GM21528 (cell line): ENCODE measurements at regions not wholly inside any gene's neighbourhood (a gene's known extent, or its start where the extent isn't known, plus 50 kb on each side); places are given as distances from the start of the nearest gene placed in this dataset.
"Not testable (repeated sequence)": the region's sequence is repeated elsewhere in the genome, so short reads cannot be mapped to it uniquely, and the experiment has no call there.

Experiments used
- ATAC-seq: cut with Tn5 transposase; IDR thresholded peaks from one replicate; pipeline ENCODE4 v1.9.1; 2021; ENCODE audit warnings: mild to moderate bottlenecking, moderate library complexity; ENCODE audit not compliant: unreplicated experiment, low FRiP score

- no peak for ATAC-seq
These were observed 119.3 kb downstream of the ZNF330 start for GRCh38 chr4:141339966-141340365.

- ATAC-seq = no peak
These were observed 119.8 kb downstream of the ZNF330 start for GRCh38 chr4:141340458-141340857.

GRCh38 chr4:141346144-141346543 lies 125.4 kb downstream of the ZNF330 start:
- no peak for ATAC-seq

- ATAC-seq = no peak
These were observed 127.0 kb downstream of the ZNF330 start for GRCh38 chr4:141347684-141348083.

GRCh38 chr4:141348125-141348524 lies 127.4 kb downstream of the ZNF330 start:
- no peak for ATAC-seq

GRCh38 chr4:141348573-141348972 lies 127.9 kb downstream of the ZNF330 start:
- no peak for ATAC-seq

GRCh38 chr4:141349236-141349635 lies 128.5 kb downstream of the ZNF330 start:
- ATAC-seq = no peak

- no peak for ATAC-seq
These were observed 129.6 kb downstream of the ZNF330 start for GRCh38 chr4:141350122-141350905.

GRCh38 chr4:141352331-141352730 lies 131.6 kb downstream of the ZNF330 start:
- ATAC-seq = no peak

GRCh38 chr4:141352909-141353525 lies 132.3 kb downstream of the ZNF330 start:
- no peak for ATAC-seq

GRCh38 chr4:141356321-141356962 lies 135.7 kb downstream of the ZNF330 start:
- ATAC-seq = no peak

GRCh38 chr4:141356963-141357335 lies 136.3 kb downstream of the ZNF330 start:
- ATAC-seq = no peak

- not testable (repeated sequence) for ATAC-seq
These were observed 147.5 kb downstream of the ZNF330 start for GRCh38 chr4:141368241-141368640.

GRCh38 chr4:141371206-141371605 lies 150.5 kb downstream of the ZNF330 start:
- no peak for ATAC-seq

- ATAC-seq = no peak
These were observed 155.2 kb downstream of the ZNF330 start for GRCh38 chr4:141375855-141376254.

GRCh38 chr4:141376769-141377168 lies 156.1 kb downstream of the ZNF330 start:
- ATAC-seq = no peak

GRCh38 chr4:141387299-141387698 lies 166.6 kb downstream of the ZNF330 start:
- no peak for ATAC-seq

- no peak for ATAC-seq
These were observed 167.8 kb downstream of the ZNF330 start for GRCh38 chr4:141388481-141388880.

GRCh38 chr4:141389649-141390048 lies 169.0 kb downstream of the ZNF330 start:
- ATAC-seq = no peak

- ATAC-seq = no peak
These were observed 169.9 kb downstream of the ZNF330 start for GRCh38 chr4:141390571-141390970.

- no peak for ATAC-seq
These were observed 170.6 kb downstream of the ZNF330 start for GRCh38 chr4:141391293-141391692.

GRCh38 chr4:141391771-141392170 lies 171.1 kb downstream of the ZNF330 start:
- no peak for ATAC-seq
